AG04449 (cell line): ENCODE measurements at regions not wholly inside any gene's neighbourhood (a gene's known extent, or its start where the extent isn't known, plus 50 kb on each side); places are given as distances from the start of the nearest gene placed in this dataset.

Experiments
- CTCF ChIA-PET: fragments of 350-600 bp; formaldehyde crosslinking; extraction: SDS; loops from one replicate; lab custom pipeline; 2021; ENCODE audit warnings: antibody characterized with exemption; lab: Yijun Ruan, JAX
- POLR2A ChIA-PET: fragments of 400-600, 350-600 bp; formaldehyde crosslinking; extraction: SDS; loops from one replicate; lab custom pipeline; 2020; ENCODE audit warnings: antibody characterized with exemption, inconsistent platforms; lab: Yijun Ruan, JAX
- DNase-seq: peaks from one replicate; pipeline ENCODE4 v3.0.0-alpha.2; 2010; ENCODE audit warnings: low read depth, low spot score
- H3K4me3 ChIP-seq: 2 replicates; pipeline ENCODE4 v1.5.1; 2011; ENCODE audit warnings: low read depth, mild to moderate bottlenecking, control low read depth, low read length
- TF ChIP-seq, protein P1 (sequence below): IDR thresholded peaks from one replicate; pipeline ENCODE4 v1.5.1; 2011; ENCODE audit warnings: mild to moderate bottlenecking, moderate library complexity, low read length, control low read depth, inconsistent platforms; ENCODE audit not compliant: insufficient read depth; ENCODE audit errors: missing control alignments

DNA sequence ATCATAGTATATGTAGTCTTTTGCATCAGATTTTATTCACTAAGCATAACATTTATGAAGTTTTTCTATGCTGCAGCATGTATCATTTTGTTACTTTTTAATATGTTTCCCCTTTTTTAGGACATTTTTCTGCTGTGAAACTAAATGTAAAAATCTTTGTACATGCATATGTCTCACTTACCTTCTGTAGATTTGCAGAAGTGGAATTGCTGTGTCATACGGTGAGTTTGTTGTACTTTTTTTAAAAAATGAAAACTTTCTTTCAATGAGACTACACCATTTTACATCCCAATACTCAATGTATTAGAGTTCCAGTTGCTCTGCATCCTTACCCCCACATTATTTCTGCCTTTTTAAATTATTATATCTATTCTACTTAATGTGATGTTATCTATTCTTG is 868.9 kb downstream of the PDHA2 start:
- DNase-seq, result no peak
- CTCF ChIA-PET, result no interaction called here
- no peak overlapping the region for H3K4me3 ChIP-seq
- POLR2A ChIA-PET, result no interaction called here
- TF ChIP-seq, protein P1, sequence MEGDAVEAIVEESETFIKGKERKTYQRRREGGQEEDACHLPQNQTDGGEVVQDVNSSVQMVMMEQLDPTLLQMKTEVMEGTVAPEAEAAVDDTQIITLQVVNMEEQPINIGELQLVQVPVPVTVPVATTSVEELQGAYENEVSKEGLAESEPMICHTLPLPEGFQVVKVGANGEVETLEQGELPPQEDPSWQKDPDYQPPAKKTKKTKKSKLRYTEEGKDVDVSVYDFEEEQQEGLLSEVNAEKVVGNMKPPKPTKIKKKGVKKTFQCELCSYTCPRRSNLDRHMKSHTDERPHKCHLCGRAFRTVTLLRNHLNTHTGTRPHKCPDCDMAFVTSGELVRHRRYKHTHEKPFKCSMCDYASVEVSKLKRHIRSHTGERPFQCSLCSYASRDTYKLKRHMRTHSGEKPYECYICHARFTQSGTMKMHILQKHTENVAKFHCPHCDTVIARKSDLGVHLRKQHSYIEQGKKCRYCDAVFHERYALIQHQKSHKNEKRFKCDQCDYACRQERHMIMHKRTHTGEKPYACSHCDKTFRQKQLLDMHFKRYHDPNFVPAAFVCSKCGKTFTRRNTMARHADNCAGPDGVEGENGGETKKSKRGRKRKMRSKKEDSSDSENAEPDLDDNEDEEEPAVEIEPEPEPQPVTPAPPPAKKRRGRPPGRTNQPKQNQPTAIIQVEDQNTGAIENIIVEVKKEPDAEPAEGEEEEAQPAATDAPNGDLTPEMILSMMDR, result no peak

DNA sequence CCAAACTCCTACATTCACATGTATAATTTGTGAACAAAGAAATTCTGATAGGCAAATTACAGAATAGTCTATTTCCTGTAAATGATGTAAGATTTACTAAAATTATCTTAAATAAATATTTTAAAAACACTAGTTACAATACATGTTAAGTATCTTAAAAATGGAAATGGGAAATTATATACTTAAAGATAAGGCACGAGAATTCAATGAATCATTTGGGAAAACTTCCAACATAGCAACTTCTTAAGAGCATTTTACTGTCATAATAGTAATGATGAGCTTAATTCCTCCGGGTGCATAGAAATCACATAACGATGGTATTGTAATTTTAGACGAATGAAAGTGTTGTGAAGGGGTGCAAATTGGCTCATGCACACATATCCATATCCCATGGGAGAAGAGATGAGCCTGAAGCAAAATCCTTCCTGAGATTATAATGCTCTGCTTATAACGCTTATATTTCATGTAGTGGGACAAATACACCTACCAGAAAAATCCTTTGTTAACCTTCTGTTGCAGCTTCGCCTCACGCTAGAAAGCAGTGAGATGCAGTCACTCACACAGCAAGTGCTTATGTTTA is 873.5 kb downstream of the PDHA2 start:
- H3K4me3 ChIP-seq, result no peak overlapping the region
- CTCF ChIA-PET, result no interaction called here
- POLR2A ChIA-PET, result no interaction called here
- DNase-seq, result no peak
- TF ChIP-seq, protein P1, result no peak

DNA sequence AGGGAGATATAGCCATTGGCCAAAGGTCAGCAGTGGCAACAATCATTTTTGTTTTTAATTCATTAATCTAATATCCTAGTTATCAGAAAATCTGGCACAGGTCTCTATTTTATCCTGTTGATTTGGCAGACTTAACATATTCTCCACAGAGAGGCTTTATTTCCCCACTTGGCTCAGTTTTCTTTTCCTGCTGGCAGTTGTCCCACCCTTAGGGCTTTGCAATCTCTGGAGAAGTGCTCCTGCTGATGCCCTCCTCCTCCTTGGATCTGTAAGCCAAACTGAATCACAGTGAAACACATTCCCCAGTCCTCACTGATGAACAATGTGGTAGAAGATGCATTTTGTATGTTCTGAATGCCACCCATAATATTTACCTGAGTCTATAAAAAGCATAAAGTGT is 889.7 kb downstream of the PDHA2 start:
- CTCF ChIA-PET, result no interaction called here
- POLR2A ChIA-PET, result no interaction called here
- TF ChIP-seq, protein P1, result no peak
- DNase-seq, result no peak
- H3K4me3 ChIP-seq, result no peak overlapping the region

DNA sequence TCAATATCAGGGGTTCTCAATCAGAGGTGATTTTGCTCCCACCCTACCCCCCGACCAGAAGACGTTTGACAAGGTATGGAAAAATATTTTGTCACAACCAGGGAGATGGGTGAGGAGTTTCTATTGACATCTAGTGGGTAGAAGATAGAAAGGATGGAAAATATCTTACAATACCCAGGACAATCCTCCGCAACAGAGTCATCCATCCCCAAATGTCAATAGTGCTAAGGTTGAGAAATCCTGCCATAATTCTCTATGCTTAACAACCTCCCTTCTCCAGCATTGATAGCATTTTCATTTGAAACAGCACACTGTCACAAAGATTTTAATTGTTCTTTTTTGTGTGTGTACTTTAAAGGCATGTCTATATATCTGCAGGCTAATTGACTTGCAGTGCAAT is 890.5 kb downstream of the PDHA2 start:
- POLR2A ChIA-PET, result no interaction called here
- CTCF ChIA-PET, result no interaction called here
- TF ChIP-seq, protein P1, result no peak
- H3K4me3 ChIP-seq, result no peak overlapping the region
- no peak for DNase-seq

DNA sequence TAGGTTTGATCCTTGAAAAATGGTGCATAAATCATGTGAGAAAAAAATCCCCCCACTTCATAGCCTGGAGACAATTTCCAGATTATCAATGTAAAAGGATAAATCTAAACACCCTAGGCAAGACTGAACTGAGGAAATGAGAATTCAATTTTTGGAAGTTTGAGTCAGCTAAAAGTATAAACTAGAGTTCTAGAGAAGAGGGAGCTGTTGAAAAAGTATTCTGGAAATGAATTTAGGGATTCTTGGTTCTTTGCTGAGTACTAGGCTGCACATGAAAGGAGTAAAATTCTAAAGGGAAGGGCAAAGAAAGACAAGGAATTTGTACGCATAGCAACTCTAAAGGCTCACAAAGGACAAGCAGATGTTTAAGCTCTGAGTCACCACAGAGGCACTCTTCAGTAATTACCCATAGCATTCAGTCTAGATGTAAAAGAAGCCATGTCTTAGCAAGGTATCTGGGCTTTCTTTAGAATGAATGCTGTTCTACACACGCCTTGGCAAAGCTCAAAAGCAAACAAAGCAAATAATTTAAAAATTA is 896.5 kb downstream of the PDHA2 start:
- POLR2A ChIA-PET, result no interaction called here
- CTCF ChIA-PET, result no interaction called here
- no peak for DNase-seq
- TF ChIP-seq, protein P1, result no peak
- no peak overlapping the region for H3K4me3 ChIP-seq

DNA sequence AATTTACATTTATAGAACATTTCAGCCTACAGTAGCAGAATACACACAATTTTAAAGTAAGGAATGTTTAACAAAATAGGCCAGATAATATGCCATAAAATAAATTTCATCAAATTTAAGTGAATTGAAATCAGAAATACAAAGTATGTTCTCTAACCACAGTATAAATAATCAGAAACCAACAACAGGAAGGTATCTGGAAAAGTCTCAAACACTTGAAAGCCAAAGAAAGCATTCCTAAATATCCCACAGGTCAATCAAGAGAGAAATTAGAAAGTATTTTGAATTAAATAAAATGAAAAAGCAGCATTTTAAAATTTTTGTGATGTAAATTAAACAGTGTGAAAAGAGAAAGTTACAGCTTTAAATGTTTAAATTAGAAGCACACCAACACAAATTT is 899.2 kb downstream of the PDHA2 start:
- H3K4me3 ChIP-seq, result no peak overlapping the region
- POLR2A ChIA-PET, result no interaction called here
- TF ChIP-seq, protein P1, result no peak
- CTCF ChIA-PET, result no interaction called here
- no peak for DNase-seq
